HCT116 (cell line): ENCODE measurements at regions not wholly inside any gene's neighbourhood (a gene's known extent, or its start where the extent isn't known, plus 50 kb on each side); places are given as distances from the start of the nearest gene placed in this dataset.

ENCODE experiments used
- ATAC-seq: fragments of 200-7000 bp; cut with Tn5 transposase; 2 replicates; pipeline ENCODE4 v1.9.1; 2020; ENCODE audit warnings: mild to moderate bottlenecking, moderate library complexity
- BruUV-seq: library from RNA; stranded (reverse); fragments of 400-500 nt; replicated peaks from 2 replicates; lab custom pipeline; 2021; lab: Mats Ljungman, UMichigan
- CTCF ChIA-PET: fragments of 300-600 bp; sonication (Branson Sonifier 250); formaldehyde crosslinking; loops from one replicate; lab custom pipeline; 2021; ENCODE audit warnings: antibody characterized with exemption; lab: Charles Lee
- POLR2A ChIA-PET: fragments of 300-600, 350-600 bp; sonication (Branson Sonifier 250); formaldehyde crosslinking; loops from one replicate; lab custom pipeline; 2021; ENCODE audit warnings: antibody characterized with exemption; lab: Charles Lee
- RAD21 ChIA-PET, 2 experiments: fragments of 300-600 bp; sonication (Branson Sonifier 250); formaldehyde crosslinking; loops; one replicate each; lab custom pipeline; 2023; ENCODE audit warnings: low total read pairs in 2 of 2; ENCODE audit not compliant: uncharacterized antibody in 2 of 2, unreplicated experiment in 2 of 2, low non-redundant PET in 1 of 2; lab: Charles Lee
- DNase-seq: peaks from one replicate; pipeline ENCODE4 v3.0.0-alpha.2; 2010; ENCODE audit warnings: low read depth, low spot score
- H2AFZ ChIP-seq: fragments of 200-600 bp; shearing (Covaris generic), sonication (generic); 2 replicates; pipeline ENCODE4 v1.6.1; 2017; ENCODE audit warnings: low read depth, mixed run types, mixed read lengths, antibody characterized with exemption, low read length; ENCODE audit not compliant: poor library complexity, severe bottlenecking
- H3K27ac ChIP-seq: 2 replicates; pipeline ENCODE4 v1.5.1; 2012; ENCODE audit warnings: low read depth, low read length
- H3K27me3 ChIP-seq: fragments of 200-600 bp; sonication (generic); 2 replicates; pipeline ENCODE4 v1.6.1; 2016; ENCODE audit warnings: mixed run types, low read length, mixed read lengths; ENCODE audit not compliant: insufficient read depth
- H3K36me3 ChIP-seq, 2 experiments: fragments of 200-500 bp in 1 of 2; fragments of 200-600 bp in 1 of 2; sonication (Bioruptor generic) in 1 of 2; sonication (generic) in 1 of 2; 2 replicates each; pipeline versions ENCODE4 v1.5.1 to v1.6.1; 2014 to 2016; ENCODE audit warnings: low read length in 2 of 2, inconsistent platforms in 1 of 2, mixed read lengths in 1 of 2, mixed run types in 1 of 2; ENCODE audit not compliant: insufficient read depth in 2 of 2, control insufficient read depth in 1 of 2
- H3K4me1 ChIP-seq, 2 experiments: fragments of 200-600 bp in 1 of 2; sonication (generic) in 1 of 2; 2 replicates each; pipeline versions ENCODE4 v1.5.1 to v1.6.1; 2012 to 2017; ENCODE audit warnings: low read length in 2 of 2, inconsistent platforms in 1 of 2, mild to moderate bottlenecking in 1 of 2, mixed read lengths in 1 of 2, mixed run types in 1 of 2, moderate library complexity in 1 of 2; ENCODE audit not compliant: insufficient read depth in 2 of 2, control insufficient read depth in 1 of 2
- H3K4me2 ChIP-seq: fragments of 200-600 bp; sonication (generic); 2 replicates; pipeline ENCODE4 v1.6.1; 2017; ENCODE audit warnings: mixed run types, low read length, mixed read lengths
- H3K4me3 ChIP-seq, 2 experiments: fragments of 200-600 bp in 1 of 2; sonication (generic) in 1 of 2; replicated peaks in 1 of 2; 2 replicates each; pipeline ENCODE4 v1.5.1; 2011 to 2016; ENCODE audit warnings: low read length in 2 of 2, control low read depth in 1 of 2, low read depth in 1 of 2, mild to moderate bottlenecking in 1 of 2, mixed read lengths in 1 of 2, mixed run types in 1 of 2
- H3K79me2 ChIP-seq: fragments of 200-600 bp; sonication (generic); 2 replicates; pipeline ENCODE4 v1.6.1; 2017; ENCODE audit warnings: mild to moderate bottlenecking, mixed run types, low read length, moderate library complexity, mixed read lengths; ENCODE audit not compliant: insufficient read depth
- H3K9ac ChIP-seq: fragments of 200-600 bp; sonication (generic); 2 replicates; pipeline ENCODE4 v1.6.1; 2016; ENCODE audit warnings: low read length, mixed read lengths
- H3K9me2 ChIP-seq: fragments of 200-600 bp; sonication (generic), shearing (Covaris generic); 2 replicates; pipeline ENCODE4 v1.6.1; 2017; ENCODE audit warnings: mixed run types, mild to moderate bottlenecking, moderate library complexity; ENCODE audit not compliant: insufficient read depth
- H3K9me3 ChIP-seq, 2 experiments: fragments of 200-500 bp in 1 of 2; fragments of 200-600 bp in 1 of 2; sonication (Bioruptor generic) in 1 of 2; sonication (generic) in 1 of 2; 2 replicates each; pipeline ENCODE4 v1.6.1; 2014 to 2017; ENCODE audit warnings: low read length in 2 of 2, mixed read lengths in 2 of 2, inconsistent platforms in 1 of 2, low read depth in 1 of 2, mild to moderate bottlenecking in 1 of 2, mixed run types in 1 of 2, moderate library complexity in 1 of 2; ENCODE audit not compliant: control insufficient read depth in 1 of 2, insufficient read depth in 1 of 2
- H4K20me1 ChIP-seq: fragments of 200-600 bp; sonication (generic), shearing (Covaris generic); 2 replicates; pipeline ENCODE4 v1.6.1; 2017; ENCODE audit warnings: mixed run types, mild to moderate bottlenecking, moderate library complexity; ENCODE audit not compliant: insufficient read depth
- ATF3 ChIP-seq: IDR thresholded peaks from 2 replicates; pipeline ENCODE4 v1.6.1; 2012
- MAX ChIP-seq: IDR thresholded peaks from 2 replicates; pipeline ENCODE4 v1.6.1; 2012
- POLR2A ChIP-seq: IDR thresholded peaks from 2 replicates; pipeline ENCODE4 v1.7.0; 2011; ENCODE audit warnings: borderline replicate concordance; ENCODE audit not compliant: insufficient read depth, insufficient read length; ENCODE audit errors: extremely low read depth
- SIN3A ChIP-seq: IDR thresholded peaks from 2 replicates; pipeline ENCODE4 v1.6.1; 2012; ENCODE audit warnings: low read depth
- ZBTB33 ChIP-seq: IDR thresholded peaks from 2 replicates; pipeline ENCODE4 v1.6.1; 2011; ENCODE audit warnings: mild to moderate bottlenecking, low read length, moderate library complexity; ENCODE audit not compliant: insufficient replicate concordance; ENCODE audit errors: extremely low read depth
- ZNF274 ChIP-seq: fragments of 200-500 bp; sonication (Bioruptor generic); IDR thresholded peaks from 2 replicates; pipeline ENCODE4 v1.6.1; 2014; ENCODE audit warnings: mild to moderate bottlenecking, low read depth, low read length, inconsistent platforms
- intact Hi-C: fragments of 100-400 bp; cut with micrococcal nuclease; formaldehyde crosslinking; loops from 2 replicates; pipeline ENCODE4 v1.10.0; 2022

GRCh38 chr3:81974751-81975150 is 213.3 kb upstream of the GBE1 start:
- ATAC-seq, result no peak

More at GRCh38 chr3:81974751-81975150, 213.3 kb upstream of the GBE1 start:
- Histone ChIP-seq H3K9me2 (no peaks in the 10 kb centered on the region), H3K4me1 (no peaks in the 10 kb centered on the region), H4K20me1 (no peaks in the 10 kb centered on the region), H3K4me2 (no peak overlapping the region), H2AFZ (no peak overlapping the region), H3K27ac (no peak overlapping the region), H3K27me3 (no peaks in the 10 kb centered on the region), H3K9ac (no peak overlapping the region), H3K36me3 (no peaks in the 10 kb centered on the region), H3K79me2 (no peaks in the 10 kb centered on the region), H3K4me3 (no peak overlapping the region), H3K9me3 (no peaks in the 10 kb centered on the region)
- ChIA-PET RAD21 (no interaction called here), POLR2A (no interaction called here), CTCF (no interaction called here)
- DNase-seq, result no peak
- intact Hi-C loops, result no loop called here
- TF ChIP-seq SIN3A (no peak), ZNF274 (no peak), ZBTB33 (no peak), MAX (no peak), POLR2A (no peak), ATF3 (no peak)
- BruUV-seq, result no TSS peak
